ENCODE measurements at regions not wholly inside any gene's neighbourhood (a gene's known extent, or its start where the extent isn't known, plus 50 kb on each side); places are given as distances from the start of the nearest gene placed in this dataset.

- Histone ChIP-seq H3K4me3 (no peak overlapping the region), H3K36me3 (ENCODE audit: low read depth) (no peaks in the 10 kb centered on the region), H3K4me1 (ENCODE audit: low read depth) (no peaks in the 10 kb centered on the region), H3K9me3 (peaks cover 28% of the 10 kb centered on the region)
- intact Hi-C loops (cut with DNase I, micrococcal nuclease), result no loop called here
- TF ChIP-seq, protein P1, sequence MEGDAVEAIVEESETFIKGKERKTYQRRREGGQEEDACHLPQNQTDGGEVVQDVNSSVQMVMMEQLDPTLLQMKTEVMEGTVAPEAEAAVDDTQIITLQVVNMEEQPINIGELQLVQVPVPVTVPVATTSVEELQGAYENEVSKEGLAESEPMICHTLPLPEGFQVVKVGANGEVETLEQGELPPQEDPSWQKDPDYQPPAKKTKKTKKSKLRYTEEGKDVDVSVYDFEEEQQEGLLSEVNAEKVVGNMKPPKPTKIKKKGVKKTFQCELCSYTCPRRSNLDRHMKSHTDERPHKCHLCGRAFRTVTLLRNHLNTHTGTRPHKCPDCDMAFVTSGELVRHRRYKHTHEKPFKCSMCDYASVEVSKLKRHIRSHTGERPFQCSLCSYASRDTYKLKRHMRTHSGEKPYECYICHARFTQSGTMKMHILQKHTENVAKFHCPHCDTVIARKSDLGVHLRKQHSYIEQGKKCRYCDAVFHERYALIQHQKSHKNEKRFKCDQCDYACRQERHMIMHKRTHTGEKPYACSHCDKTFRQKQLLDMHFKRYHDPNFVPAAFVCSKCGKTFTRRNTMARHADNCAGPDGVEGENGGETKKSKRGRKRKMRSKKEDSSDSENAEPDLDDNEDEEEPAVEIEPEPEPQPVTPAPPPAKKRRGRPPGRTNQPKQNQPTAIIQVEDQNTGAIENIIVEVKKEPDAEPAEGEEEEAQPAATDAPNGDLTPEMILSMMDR (IDR thresholded peaks at IDR 0.05), result no peak
- no peak for DNase-seq
- no peak for ATAC-seq
These were observed 451.7 kb downstream of the DNAJB9 start for GRCh38 chr7:109021390-109021789.

DNA sequence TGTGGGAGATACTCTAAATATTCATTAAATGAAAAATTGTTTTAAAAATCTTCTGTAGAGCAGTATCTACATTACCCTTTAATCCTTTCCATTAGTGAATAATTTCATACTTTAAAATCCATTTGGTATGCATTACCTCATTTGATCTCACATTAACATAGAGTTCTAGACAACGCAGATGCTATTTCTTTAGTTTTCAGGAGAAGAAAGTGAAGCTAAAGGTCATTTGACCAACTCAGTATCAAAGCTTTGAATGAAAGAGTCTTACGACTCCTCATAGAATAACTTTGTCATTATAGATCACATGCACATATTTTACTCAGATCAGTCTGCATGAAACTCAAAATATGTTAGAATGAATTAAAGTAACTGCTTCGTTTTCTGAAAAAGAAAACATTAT lies 460.2 kb downstream of the DNAJB9 start:
- H3K4me1 ChIP-seq (ENCODE audit: low read depth), result no peaks in the 10 kb centered on the region
- ATAC-seq (no peak), DNase-seq (no peak)
- H3K36me3 ChIP-seq (ENCODE audit: low read depth), result no peaks in the 10 kb centered on the region
- TF ChIP-seq, protein P1 (IDR thresholded peaks at IDR 0.05), result no peak
- peaks cover 15% of the 10 kb centered on the region for H3K9me3 ChIP-seq
- H3K4me3 ChIP-seq, result no peak overlapping the region
- intact Hi-C loops (cut with DNase I, micrococcal nuclease), result no loop called here

DNA sequence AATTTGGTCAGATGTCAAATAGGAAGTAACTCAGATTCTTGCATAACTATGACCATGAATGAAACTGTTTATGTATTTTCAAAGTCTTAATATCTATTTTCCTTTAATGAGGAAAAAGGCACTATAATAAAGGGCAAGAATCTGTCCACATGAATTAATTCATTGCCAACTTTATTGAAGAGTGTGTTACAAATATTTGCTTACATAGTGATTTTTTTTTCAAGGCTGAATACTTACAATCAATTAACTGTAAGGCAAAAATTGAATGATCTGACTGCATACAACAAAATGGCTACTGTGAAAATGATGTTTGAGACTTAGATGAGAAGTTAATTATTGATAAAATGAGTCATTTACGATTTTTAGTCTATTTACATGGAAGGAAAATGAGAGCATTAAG lies 475.0 kb downstream of the DNAJB9 start:
- H3K9me3 ChIP-seq, result peaks cover 26% of the 10 kb centered on the region
- H3K4me1 ChIP-seq (ENCODE audit: low read depth), result no peaks in the 10 kb centered on the region
- TF ChIP-seq, protein P1 (IDR thresholded peaks at IDR 0.05), result no peak
- no peaks in the 10 kb centered on the region for H3K36me3 ChIP-seq (ENCODE audit: low read depth)
- ATAC-seq (no peak), DNase-seq (no peak)
- H3K4me3 ChIP-seq, result no peak overlapping the region
- intact Hi-C loops (cut with DNase I, micrococcal nuclease), result no loop called here

GRCh38 chr7:109049366-109049765 lies 479.7 kb downstream of the DNAJB9 start:
- TF ChIP-seq, protein P1 (IDR thresholded peaks at IDR 0.05), result no peak
- Histone ChIP-seq H3K4me1 (ENCODE audit: low read depth) (no peaks in the 10 kb centered on the region), H3K4me3 (no peak overlapping the region), H3K9me3 (peaks cover 7% of the 10 kb centered on the region), H3K36me3 (ENCODE audit: low read depth) (no peaks in the 10 kb centered on the region)
- DNase-seq (no peak), ATAC-seq (no peak)
- intact Hi-C loops (cut with DNase I, micrococcal nuclease), result no loop called here

GRCh38 chr7:109059089-109059488 lies 489.4 kb downstream of the DNAJB9 start:
- Histone ChIP-seq H3K36me3 (ENCODE audit: low read depth) (no peaks in the 10 kb centered on the region), H3K4me1 (ENCODE audit: low read depth) (no peaks in the 10 kb centered on the region), H3K4me3 (no peak overlapping the region), H3K9me3 (peaks cover 14% of the 10 kb centered on the region)
- intact Hi-C loops (cut with DNase I, micrococcal nuclease), result no loop called here
- TF ChIP-seq, protein P1 (IDR thresholded peaks at IDR 0.05), result no peak
- no peak for ATAC-seq
- no peak for DNase-seq

DNA sequence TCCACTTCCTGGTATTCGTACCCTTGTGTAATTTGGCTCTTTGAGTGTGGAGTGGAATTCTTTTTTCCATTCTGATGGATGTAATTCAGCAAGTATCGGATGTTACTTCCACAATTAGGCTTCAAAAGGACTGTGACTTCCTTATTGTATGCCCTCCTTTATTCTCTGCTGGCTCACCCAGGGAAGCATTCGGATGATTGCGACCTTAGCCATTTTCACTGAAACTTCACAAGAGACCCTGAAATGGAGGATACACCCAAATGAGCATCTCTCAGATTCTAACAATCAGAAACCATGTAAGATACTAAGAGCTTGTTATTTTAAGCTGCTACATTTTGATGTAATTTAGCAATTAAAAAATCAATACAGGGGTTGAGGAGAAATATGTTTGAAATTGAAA lies 493.1 kb downstream of the DNAJB9 start:
- TF ChIP-seq, protein P1 (IDR thresholded peaks at IDR 0.05), result no peak

More for the DNA sequence above, 493.1 kb downstream of the DNAJB9 start:
- intact Hi-C loops (cut with DNase I, micrococcal nuclease), result no loop called here
- H3K36me3 ChIP-seq (ENCODE audit: low read depth), result no peaks in the 10 kb centered on the region
- ATAC-seq, result no peak
- H3K9me3 ChIP-seq, result peaks cover 18% of the 10 kb centered on the region
- no peaks in the 10 kb centered on the region for H3K4me1 ChIP-seq (ENCODE audit: low read depth)
- DNase-seq, result no peak
- no peak overlapping the region for H3K4me3 ChIP-seq
